ENCODE measurements at regions not wholly inside any gene's neighbourhood (a gene's known extent, or its start where the extent isn't known, plus 50 kb on each side); places are given as distances from the start of the nearest gene placed in this dataset.

GRCh38 chr7:45293295-45293942 is 135.8 kb downstream of the RAMP3 start:
- no peak for TF ChIP-seq REST (IDR thresholded peaks at IDR 0.05; ENCODE audit: insufficient read depth in 1 of 2, low read depth in 2 of 2, low read length in 2 of 2)
- no peak for TF ChIP-seq TAF1 (IDR thresholded peaks at IDR 0.05; ENCODE audit: borderline replicate concordance, insufficient read depth, low read length)
- no peak for TF ChIP-seq POLR2AphosphoS5 (IDR thresholded peaks at IDR 0.05; ENCODE audit: low read depth, low read length)
- TF ChIP-seq SIN3A (IDR thresholded peaks at IDR 0.05; ENCODE audit: borderline replicate concordance, insufficient read depth, low read length): no peak
- TF ChIP-seq FOXP2 (optimal IDR thresholded peaks at IDR 0.05; ENCODE audit: borderline replicate concordance, extremely low read depth, extremely low read length, insufficient read depth): no peak
